Testis (tissue), 2 donors: ENCODE measurements at regions not wholly inside any gene's neighbourhood (a gene's known extent, or its start where the extent isn't known, plus 50 kb on each side); places are given as distances from the start of the nearest gene placed in this dataset.

Experiments used
- DNase-seq: peaks from one replicate; pipeline ENCODE4 v3.0.0-alpha.2; 2019
- H3K27ac ChIP-seq, 2 donors: fragments of 200-600 bp; sonication (generic); one replicate each; pipeline ENCODE4 v1.5.1; 2019
- H3K27me3 ChIP-seq: fragments of 200-600 bp; sonication (generic); one replicate; pipeline ENCODE4 v1.5.1; 2019
- H3K36me3 ChIP-seq: fragments of 200-600 bp; sonication (generic); one replicate; pipeline ENCODE4 v1.5.1; 2017; ENCODE audit warnings: low read depth; ENCODE audit errors: missing control alignments
- H3K4me1 ChIP-seq: fragments of 200-600 bp; sonication (generic); one replicate; pipeline ENCODE4 v1.5.1; 2019
- H3K4me3 ChIP-seq, 2 donors: fragments of 200-600 bp; sonication (generic); one replicate each; pipeline ENCODE4 v1.5.1; 2017 to 2019
- H3K9me3 ChIP-seq: fragments of 200-600 bp; sonication (generic); one replicate; pipeline ENCODE4 v1.5.1; 2017
- POLR2A ChIP-seq: fragments of 450-650 bp; IDR thresholded peaks from one replicate; pipeline ENCODE4 v1.6.1; 2017; ENCODE audit warnings: antibody characterized with exemption, mild to moderate bottlenecking, moderate library complexity
- WGBS, 2 donors: methylation state at CpG; one replicate each; pipeline ENCODE4 v1.1.5; 2018; 5-methylcytosine and 5-hydroxymethylcytosine counted together
- intact Hi-C: fragments of 100-400 bp; cut with DNase I; formaldehyde crosslinking; loops from one replicate; pipeline ENCODE4 v1.15.1; 2023; ENCODE audit warnings: low total_unique reads
- TF ChIP-seq, protein P1 (sequence below), 3 experiments: fragments of 450-650 bp in 2 of 3; fragments of 200-600 bp in 1 of 3; sonication (generic) in 1 of 3; IDR thresholded peaks; one replicate each; pipeline ENCODE4 v1.5.1; 2016 to 2019; ENCODE audit warnings: antibody characterized with exemption in 3 of 3, mild to moderate bottlenecking in 2 of 3, moderate library complexity in 1 of 3

DNA sequence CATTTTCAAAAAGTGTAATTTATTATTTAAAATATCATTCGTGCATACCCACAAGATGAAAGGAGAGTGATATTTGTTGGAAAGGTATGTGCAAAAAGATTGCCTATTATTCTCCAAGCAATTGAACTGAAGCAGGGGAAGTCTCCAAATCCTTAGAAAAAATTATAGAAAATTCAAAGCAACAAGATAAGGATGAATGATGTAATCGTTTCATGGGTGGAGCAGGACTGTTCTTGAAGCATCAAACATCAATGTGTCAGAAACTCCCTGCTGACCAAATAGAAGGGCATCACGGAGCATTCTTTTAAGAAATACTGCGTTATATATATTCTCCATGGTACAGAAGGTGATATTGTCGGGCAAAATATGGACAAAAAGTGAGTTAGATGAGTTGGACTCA lies 87.9 kb upstream of the SPAG17 start:
- Histone ChIP-seq H3K9me3 (no peaks in the 10 kb centered on the region), H3K4me1 (no peaks in the 10 kb centered on the region), H3K36me3 (no peaks in the 10 kb centered on the region), H3K4me3 (no peak overlapping the region), H3K27ac (no peak overlapping the region), H3K27me3 (no peaks in the 10 kb centered on the region)
- intact Hi-C loops, result no loop called here
- WGBS, 2 donors, result 64 to 81% methylated on average over 5 of the region's 5 CpGs
- TF ChIP-seq, protein P1, sequence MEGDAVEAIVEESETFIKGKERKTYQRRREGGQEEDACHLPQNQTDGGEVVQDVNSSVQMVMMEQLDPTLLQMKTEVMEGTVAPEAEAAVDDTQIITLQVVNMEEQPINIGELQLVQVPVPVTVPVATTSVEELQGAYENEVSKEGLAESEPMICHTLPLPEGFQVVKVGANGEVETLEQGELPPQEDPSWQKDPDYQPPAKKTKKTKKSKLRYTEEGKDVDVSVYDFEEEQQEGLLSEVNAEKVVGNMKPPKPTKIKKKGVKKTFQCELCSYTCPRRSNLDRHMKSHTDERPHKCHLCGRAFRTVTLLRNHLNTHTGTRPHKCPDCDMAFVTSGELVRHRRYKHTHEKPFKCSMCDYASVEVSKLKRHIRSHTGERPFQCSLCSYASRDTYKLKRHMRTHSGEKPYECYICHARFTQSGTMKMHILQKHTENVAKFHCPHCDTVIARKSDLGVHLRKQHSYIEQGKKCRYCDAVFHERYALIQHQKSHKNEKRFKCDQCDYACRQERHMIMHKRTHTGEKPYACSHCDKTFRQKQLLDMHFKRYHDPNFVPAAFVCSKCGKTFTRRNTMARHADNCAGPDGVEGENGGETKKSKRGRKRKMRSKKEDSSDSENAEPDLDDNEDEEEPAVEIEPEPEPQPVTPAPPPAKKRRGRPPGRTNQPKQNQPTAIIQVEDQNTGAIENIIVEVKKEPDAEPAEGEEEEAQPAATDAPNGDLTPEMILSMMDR (IDR thresholded peaks at IDR 0.05), result no peak
- TF ChIP-seq POLR2A, result no peak
- DNase-seq, result no peak

DNA sequence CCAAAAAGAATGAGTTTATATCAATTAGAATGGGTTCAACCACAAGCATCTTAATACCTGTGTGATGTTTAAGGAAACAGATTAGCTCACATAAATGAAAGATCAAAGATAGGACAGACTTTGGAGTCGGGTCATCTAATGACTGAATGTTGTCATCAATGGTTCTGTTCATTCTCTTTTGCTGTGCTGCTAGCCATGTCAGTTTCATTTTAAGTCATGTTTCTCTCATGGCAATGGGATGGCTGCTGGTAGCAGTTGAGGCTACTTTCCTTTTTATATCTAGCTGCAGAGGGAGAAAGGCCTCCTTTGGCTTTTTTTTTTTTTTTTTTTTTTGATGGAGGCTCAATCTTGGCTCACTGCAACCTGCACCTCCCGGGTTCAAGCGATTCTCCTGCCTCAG lies 86.9 kb upstream of the SPAG17 start:
- no peak for DNase-seq

DNA sequence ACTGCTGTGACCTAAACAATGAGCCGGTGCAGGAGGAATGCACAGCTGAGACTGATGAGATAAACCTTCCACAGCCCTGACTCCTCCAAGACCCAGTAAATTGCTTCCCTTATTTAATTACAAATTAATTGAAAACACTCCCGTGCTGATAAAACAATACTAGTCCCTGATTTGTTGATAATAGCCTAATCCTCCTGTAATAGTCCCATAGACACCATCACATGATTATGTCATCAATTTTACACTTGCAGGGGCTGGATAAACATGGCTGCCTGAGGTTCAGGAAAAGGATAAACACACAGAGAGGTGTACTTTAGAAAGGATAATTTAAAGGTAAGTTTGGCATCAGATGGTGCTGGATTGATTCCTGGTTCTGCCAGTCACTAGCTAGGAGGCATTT lies 84.6 kb upstream of the SPAG17 start:
- H3K9me3 ChIP-seq, result no peaks in the 10 kb centered on the region
- H3K36me3 ChIP-seq, result no peaks in the 10 kb centered on the region
- no peak for TF ChIP-seq POLR2A
- TF ChIP-seq, protein P1 (IDR thresholded peaks at IDR 0.05), result no peak
- no peak for DNase-seq
- H3K4me1 ChIP-seq, result no peaks in the 10 kb centered on the region
- no peak overlapping the region for H3K4me3 ChIP-seq
- 38 to 49% methylated on average over 2 of the region's 2 CpGs for WGBS, 2 donors
- no peaks in the 10 kb centered on the region for H3K27me3 ChIP-seq
- intact Hi-C loops, result no loop called here
- H3K27ac ChIP-seq, result no peak overlapping the region

More for the DNA sequence above, 86.9 kb upstream of the SPAG17 start:
- H3K4me1 ChIP-seq, result no peaks in the 10 kb centered on the region
- H3K27ac ChIP-seq, result no peak overlapping the region
- H3K4me3 ChIP-seq, result no peak overlapping the region
- TF ChIP-seq, protein P1 (IDR thresholded peaks at IDR 0.05), result no peak
- TF ChIP-seq POLR2A, result no peak
- no peaks in the 10 kb centered on the region for H3K27me3 ChIP-seq
- no peaks in the 10 kb centered on the region for H3K9me3 ChIP-seq
- intact Hi-C loops, result no loop called here
- H3K36me3 ChIP-seq, result no peaks in the 10 kb centered on the region
- 90 to 95% methylated on average over 3 of the region's 3 CpGs for WGBS, 2 donors

DNA sequence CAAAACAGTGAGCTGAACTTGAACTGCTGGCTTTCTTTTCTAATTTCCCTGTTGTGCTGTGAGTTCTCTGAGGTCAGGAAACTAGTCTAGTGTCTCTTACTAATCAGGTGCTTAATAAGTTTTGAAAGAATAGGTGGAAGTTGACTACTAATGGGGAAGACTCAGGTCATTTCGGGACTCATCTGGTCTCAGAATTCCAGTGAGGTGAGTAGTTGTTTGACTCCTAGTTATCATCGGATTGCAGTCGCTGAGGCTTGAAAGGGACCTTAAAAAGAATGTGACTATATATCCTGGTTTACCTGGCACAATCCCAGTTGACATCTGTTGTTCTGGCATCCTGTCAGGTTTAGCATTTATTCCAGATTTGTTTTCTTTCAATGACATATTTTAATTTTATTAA lies 81.4 kb upstream of the SPAG17 start:
- TF ChIP-seq POLR2A, result no peak
- TF ChIP-seq, protein P1 (IDR thresholded peaks at IDR 0.05), result no peak
- Histone ChIP-seq H3K4me3 (no peak overlapping the region), H3K27ac (no peak overlapping the region), H3K4me1 (no peaks in the 10 kb centered on the region), H3K36me3 (no peaks in the 10 kb centered on the region), H3K27me3 (no peaks in the 10 kb centered on the region), H3K9me3 (no peaks in the 10 kb centered on the region)
- WGBS, 2 donors, result 62 to 67% methylated on average over 3 of the region's 3 CpGs
- no peak for DNase-seq
- intact Hi-C loops, result no loop called here

DNA sequence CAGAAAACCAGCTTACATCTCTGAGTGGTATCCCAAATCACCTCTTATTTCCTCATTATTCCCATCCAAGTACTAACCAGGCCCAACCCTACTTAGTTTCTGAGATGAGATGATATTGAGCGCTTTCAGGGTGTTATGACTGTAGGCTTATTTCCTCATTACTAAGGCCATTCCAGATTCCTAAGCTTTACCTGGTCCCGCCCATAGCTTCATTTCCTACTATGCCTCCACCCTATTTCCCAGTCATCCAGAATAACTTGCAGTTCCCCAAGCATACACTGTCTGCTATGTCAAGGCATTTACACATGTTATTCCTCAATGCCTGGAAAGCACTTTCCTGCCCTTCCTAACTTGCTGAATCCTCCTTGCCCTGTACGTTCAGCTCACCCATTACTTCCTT lies 79.3 kb upstream of the SPAG17 start:
- DNase-seq, result no peak
- no peaks in the 10 kb centered on the region for H3K27me3 ChIP-seq
- no peak overlapping the region for H3K4me3 ChIP-seq
- no peak for TF ChIP-seq POLR2A
- TF ChIP-seq, protein P1 (IDR thresholded peaks at IDR 0.05), result no peak
- no peak overlapping the region for H3K27ac ChIP-seq
- intact Hi-C loops, result no loop called here
- H3K36me3 ChIP-seq, result no peaks in the 10 kb centered on the region
- H3K9me3 ChIP-seq, result no peaks in the 10 kb centered on the region
- no peaks in the 10 kb centered on the region for H3K4me1 ChIP-seq
- 92 to 94% methylated on average over 3 of the region's 3 CpGs for WGBS, 2 donors
